Progenitor cell of endocrine pancreas (in vitro differentiated cells): ENCODE measurements at regions not wholly inside any gene's neighbourhood (a gene's known extent, or its start where the extent isn't known, plus 50 kb on each side); places are given as distances from the start of the nearest gene placed in this dataset.

Source experiments
- DNase-seq: peaks from one replicate; pipeline ENCODE4 v3.0.0; 2021; ENCODE audit warnings: low spot score; ENCODE audit not compliant: unreplicated experiment
- H3K27ac Mint-ChIP-seq: 2 replicates; pipeline ENCODE4 v1.8.0; 2021; ENCODE audit warnings: mild to moderate bottlenecking, moderate library complexity, mixed read lengths
- H3K27me3 Mint-ChIP-seq: 2 replicates; pipeline ENCODE4 v1.8.0; 2021; ENCODE audit warnings: mixed read lengths
- H3K36me3 Mint-ChIP-seq: 2 replicates; pipeline ENCODE4 v1.8.0; 2022; ENCODE audit warnings: mixed read lengths; ENCODE audit not compliant: insufficient read depth
- H3K4me1 Mint-ChIP-seq: 2 replicates; pipeline ENCODE4 v1.8.0; 2021; ENCODE audit warnings: low read depth, mixed read lengths
- H3K4me3 Mint-ChIP-seq: 2 replicates; pipeline ENCODE4 v1.8.0; 2021; ENCODE audit warnings: low read depth, mild to moderate bottlenecking, moderate library complexity, mixed read lengths
- H3K9me3 Mint-ChIP-seq: 2 replicates; pipeline ENCODE4 v1.8.0; 2021; ENCODE audit warnings: low read depth, mixed read lengths
- CTCF ChIP-seq: fragments of 200-600 bp; sonication (generic); IDR thresholded peaks from one replicate; pipeline ENCODE4 v1.5.0; 2021; ENCODE audit warnings: antibody characterized with exemption, mild to moderate bottlenecking; ENCODE audit not compliant: unreplicated experiment

GRCh38 chr3:117606866-117607265, 897.3 kb downstream of the TUSC7 start:
- H3K36me3 Mint-ChIP-seq = peaks cover 2% of the 10 kb centered on the region
- H3K27me3 Mint-ChIP-seq = no peaks in the 10 kb centered on the region
- no peak for DNase-seq
- H3K4me3 Mint-ChIP-seq = no peak overlapping the region
- H3K9me3 Mint-ChIP-seq = peaks cover 13% of the 10 kb centered on the region
- H3K4me1 Mint-ChIP-seq = peaks cover 21% of the 10 kb centered on the region
- no peak for TF ChIP-seq CTCF
- H3K27ac Mint-ChIP-seq = peak overlapping the region; percentile 77

- Mint-ChIP-seq H3K27ac (no peak overlapping the region), H3K27me3 (no peaks in the 10 kb centered on the region), H3K4me1 (peaks cover 18% of the 10 kb centered on the region), H3K9me3 (peaks cover 13% of the 10 kb centered on the region), H3K4me3 (no peak overlapping the region), H3K36me3 (peaks cover 2% of the 10 kb centered on the region)
- TF ChIP-seq CTCF = no peak
- no peak for DNase-seq
Observed at GRCh38 chr3:117609330-117609729, 899.8 kb downstream of the TUSC7 start.

GRCh38 chr3:117610156-117610555, 900.6 kb downstream of the TUSC7 start:
- peaks cover 16% of the 10 kb centered on the region for H3K4me1 Mint-ChIP-seq

GRCh38 chr3:117611211-117611610, 901.6 kb downstream of the TUSC7 start:
- DNase-seq = no peak
- TF ChIP-seq CTCF = no peak

More at GRCh38 chr3:117610156-117610555, 900.6 kb downstream of the TUSC7 start:
- DNase-seq = no peak
- Mint-ChIP-seq H3K9me3 (peaks cover 13% of the 10 kb centered on the region), H3K27ac (no peak overlapping the region), H3K27me3 (no peaks in the 10 kb centered on the region), H3K36me3 (peaks cover 2% of the 10 kb centered on the region), H3K4me3 (no peak overlapping the region)
- TF ChIP-seq CTCF = no peak

GRCh38 chr3:117616227-117616626, 906.6 kb downstream of the TUSC7 start:
- H3K27me3 Mint-ChIP-seq = no peaks in the 10 kb centered on the region
- no peak for DNase-seq
- no peaks in the 10 kb centered on the region for H3K36me3 Mint-ChIP-seq
- no peak overlapping the region for H3K27ac Mint-ChIP-seq
- TF ChIP-seq CTCF = no peak
- H3K4me3 Mint-ChIP-seq = no peak overlapping the region
- no peaks in the 10 kb centered on the region for H3K9me3 Mint-ChIP-seq
- H3K4me1 Mint-ChIP-seq = no peaks in the 10 kb centered on the region

More at GRCh38 chr3:117611211-117611610, 901.6 kb downstream of the TUSC7 start:
- Mint-ChIP-seq H3K36me3 (peaks cover 2% of the 10 kb centered on the region), H3K27ac (no peak overlapping the region), H3K4me3 (no peak overlapping the region), H3K9me3 (peaks cover 13% of the 10 kb centered on the region), H3K4me1 (peaks cover 15% of the 10 kb centered on the region), H3K27me3 (no peaks in the 10 kb centered on the region)
